Islet of Langerhans (tissue), 1 donor: ENCODE measurements at regions not wholly inside any gene's neighbourhood (a gene's known extent, or its start where the extent isn't known, plus 50 kb on each side); places are given as distances from the start of the nearest gene placed in this dataset.
"Not testable (repeated sequence)": the region's sequence is repeated elsewhere in the genome, so short reads cannot be mapped to it uniquely, and the experiment has no call there.

Experiments used
- FAIRE-seq: peaks from one replicate; lab custom pipeline; 2011; peaks lifted over from hg19 to GRCh38; lab: Jason Lieb, UNC

- FAIRE-seq: no peak
Measured at GRCh38 chr22:48938741-48939140, 888.9 kb downstream of the BRD1 start.

- no peak for FAIRE-seq
Measured at GRCh38 chr22:48937032-48937639, 890.5 kb downstream of the BRD1 start.

- no peak for FAIRE-seq
Measured at GRCh38 chr22:48936391-48936790, 891.3 kb downstream of the BRD1 start.

GRCh38 chr22:48934446-48934845 is 893.2 kb downstream of the BRD1 start:
- FAIRE-seq: no peak

GRCh38 chr22:48931452-48931851 is 896.2 kb downstream of the BRD1 start:
- FAIRE-seq: no peak

- no peak for FAIRE-seq
Measured at GRCh38 chr22:48929276-48929790, 898.3 kb downstream of the BRD1 start.

GRCh38 chr22:48927591-48927990 is 900.1 kb downstream of the BRD1 start:
- no peak for FAIRE-seq

- no peak for FAIRE-seq
Measured at GRCh38 chr22:48926643-48927042, 901.0 kb downstream of the BRD1 start.

- no peak for FAIRE-seq
Measured at GRCh38 chr22:48926136-48926535, 901.5 kb downstream of the BRD1 start.

- no peak for FAIRE-seq
Measured at GRCh38 chr22:48925450-48925849, 902.2 kb downstream of the BRD1 start.

- no peak for FAIRE-seq
Measured at GRCh38 chr22:48923996-48924395, 903.7 kb downstream of the BRD1 start.

- no peak for FAIRE-seq
Measured at GRCh38 chr22:48923165-48923865, 904.4 kb downstream of the BRD1 start.

GRCh38 chr22:48921411-48921903 is 906.2 kb downstream of the BRD1 start:
- FAIRE-seq: no peak

- no peak for FAIRE-seq
Measured at GRCh38 chr22:48920776-48921241, 906.9 kb downstream of the BRD1 start.

GRCh38 chr22:48919851-48920589 is 907.7 kb downstream of the BRD1 start:
- no peak for FAIRE-seq

GRCh38 chr22:48919187-48919590 is 908.5 kb downstream of the BRD1 start:
- no peak for FAIRE-seq

GRCh38 chr22:48918585-48919186 is 909.0 kb downstream of the BRD1 start:
- no peak for FAIRE-seq

GRCh38 chr22:48912356-48913066 is 915.2 kb downstream of the BRD1 start:
- FAIRE-seq: not testable (repeated sequence)

GRCh38 chr22:48911647-48912046 is 916.0 kb downstream of the BRD1 start:
- not testable (repeated sequence) for FAIRE-seq

GRCh38 chr22:48911067-48911466 is 916.6 kb downstream of the BRD1 start:
- not testable (repeated sequence) for FAIRE-seq

GRCh38 chr22:48908547-48908946 is 919.1 kb downstream of the BRD1 start:
- no peak for FAIRE-seq

GRCh38 chr22:48907591-48907990 is 920.1 kb downstream of the BRD1 start:
- no peak for FAIRE-seq
